ENCODE measurements at regions not wholly inside any gene's neighbourhood (a gene's known extent, or its start where the extent isn't known, plus 50 kb on each side); places are given as distances from the start of the nearest gene placed in this dataset.

DNA sequence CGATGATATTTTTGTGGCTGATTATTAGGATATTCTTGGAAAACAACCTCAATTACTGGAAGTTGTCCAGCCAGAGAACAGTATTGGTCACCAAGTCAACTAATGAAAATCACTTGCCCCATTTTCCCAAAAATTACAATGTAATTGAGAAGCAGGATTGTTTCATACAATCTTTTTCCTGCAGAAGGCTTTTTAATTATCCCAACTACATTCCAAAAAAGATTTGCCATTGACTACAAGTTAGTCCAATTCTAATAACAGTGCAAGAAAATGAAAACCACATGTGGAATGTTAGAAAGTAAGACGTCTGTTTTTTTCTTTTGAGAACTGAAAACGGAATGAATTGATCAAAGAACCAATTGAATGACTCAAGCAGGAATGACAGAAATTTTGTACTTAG lies 1195.8 kb downstream of the SORCS1 start:
- 61% methylated on average over 3 of the region's 3 CpGs for WGBS
- no peaks in the 10 kb centered on the region for H3K27me3 ChIP-seq
- TF ChIP-seq EP300 (IDR thresholded peaks at IDR 0.05): no peak
- TF ChIP-seq POLR2AphosphoS5 (IDR thresholded peaks at IDR 0.05): no peak
- TF ChIP-seq POLR2A (IDR thresholded peaks at IDR 0.05): no peak
- TF ChIP-seq CTCF (IDR thresholded peaks at IDR 0.05): no peak
- H3K4me1 ChIP-seq: no peaks in the 10 kb centered on the region
- DNase-seq (ENCODE audit: low spot score in 2 of 2): no peak
- H3K36me3 ChIP-seq: no peaks in the 10 kb centered on the region
- no peak overlapping the region for H3K27ac ChIP-seq
- no peaks in the 10 kb centered on the region for H3K9me3 ChIP-seq
- no peak overlapping the region for H3K4me3 ChIP-seq

- no peaks in the 10 kb centered on the region for H3K9me3 ChIP-seq
- 54% methylated on average over 1 of the region's 1 CpG for WGBS
- no peaks in the 10 kb centered on the region for H3K36me3 ChIP-seq
- TF ChIP-seq EP300 (IDR thresholded peaks at IDR 0.05) (no peak), POLR2AphosphoS5 (IDR thresholded peaks at IDR 0.05) (no peak), CTCF (IDR thresholded peaks at IDR 0.05) (no peak), POLR2A (IDR thresholded peaks at IDR 0.05) (no peak)
- DNase-seq (ENCODE audit: low spot score in 2 of 2): no peak
- no peaks in the 10 kb centered on the region for H3K4me1 ChIP-seq
- no peak overlapping the region for H3K4me3 ChIP-seq
- no peaks in the 10 kb centered on the region for H3K27me3 ChIP-seq
- H3K27ac ChIP-seq: no peak overlapping the region
Measured at GRCh38 chr10:105967256-105967655, 1197.2 kb downstream of the SORCS1 start.

GRCh38 chr10:105965141-105965540 lies 1199.4 kb downstream of the SORCS1 start:
- H3K4me3 ChIP-seq: no peak overlapping the region
- TF ChIP-seq EP300 (IDR thresholded peaks at IDR 0.05): no peak
- TF ChIP-seq POLR2AphosphoS5 (IDR thresholded peaks at IDR 0.05): no peak
- TF ChIP-seq CTCF (IDR thresholded peaks at IDR 0.05): no peak
- TF ChIP-seq POLR2A (IDR thresholded peaks at IDR 0.05): no peak
- no peaks in the 10 kb centered on the region for H3K27me3 ChIP-seq
- no peak for DNase-seq (ENCODE audit: low spot score in 2 of 2)
- WGBS: 69% methylated on average over 1 of the region's 1 CpG
- no peaks in the 10 kb centered on the region for H3K4me1 ChIP-seq
- H3K9me3 ChIP-seq: no peaks in the 10 kb centered on the region
- no peak overlapping the region for H3K27ac ChIP-seq
- H3K36me3 ChIP-seq: no peaks in the 10 kb centered on the region

- Histone ChIP-seq H3K27me3 (no peaks in the 10 kb centered on the region), H3K4me3 (no peak overlapping the region), H3K36me3 (no peaks in the 10 kb centered on the region), H3K4me1 (no peaks in the 10 kb centered on the region), H3K9me3 (no peaks in the 10 kb centered on the region), H3K27ac (no peak overlapping the region)
- DNase-seq (ENCODE audit: low spot score in 2 of 2): no peak
- 71% methylated on average over 5 of the region's 5 CpGs for WGBS
- TF ChIP-seq POLR2AphosphoS5 (IDR thresholded peaks at IDR 0.05) (no peak), EP300 (IDR thresholded peaks at IDR 0.05) (no peak), CTCF (IDR thresholded peaks at IDR 0.05) (no peak), POLR2A (IDR thresholded peaks at IDR 0.05) (no peak)
Measured at GRCh38 chr10:105964009-105964408, 1200.5 kb downstream of the SORCS1 start.

GRCh38 chr10:105963334-105963884 lies 1201.1 kb downstream of the SORCS1 start:
- DNase-seq (ENCODE audit: low spot score in 2 of 2): no peak
- no peak overlapping the region for H3K27ac ChIP-seq
- H3K9me3 ChIP-seq: no peaks in the 10 kb centered on the region
- no peaks in the 10 kb centered on the region for H3K4me1 ChIP-seq
- no peaks in the 10 kb centered on the region for H3K27me3 ChIP-seq
- H3K36me3 ChIP-seq: no peaks in the 10 kb centered on the region
- whole genome bisulfite sequencing: 4% methylated on average over 1 of the region's 1 CpG
- H3K4me3 ChIP-seq: no peak overlapping the region
- no peak for TF ChIP-seq EP300 (IDR thresholded peaks at IDR 0.05)
- no peak for TF ChIP-seq CTCF (IDR thresholded peaks at IDR 0.05)
- TF ChIP-seq POLR2AphosphoS5 (IDR thresholded peaks at IDR 0.05): no peak
- TF ChIP-seq POLR2A (IDR thresholded peaks at IDR 0.05): no peak

Data from suprapubic skin (tissue), 4 donors.